ENCODE measurements at regions not wholly inside any gene's neighbourhood (a gene's known extent, or its start where the extent isn't known, plus 50 kb on each side); places are given as distances from the start of the nearest gene placed in this dataset.

DNA sequence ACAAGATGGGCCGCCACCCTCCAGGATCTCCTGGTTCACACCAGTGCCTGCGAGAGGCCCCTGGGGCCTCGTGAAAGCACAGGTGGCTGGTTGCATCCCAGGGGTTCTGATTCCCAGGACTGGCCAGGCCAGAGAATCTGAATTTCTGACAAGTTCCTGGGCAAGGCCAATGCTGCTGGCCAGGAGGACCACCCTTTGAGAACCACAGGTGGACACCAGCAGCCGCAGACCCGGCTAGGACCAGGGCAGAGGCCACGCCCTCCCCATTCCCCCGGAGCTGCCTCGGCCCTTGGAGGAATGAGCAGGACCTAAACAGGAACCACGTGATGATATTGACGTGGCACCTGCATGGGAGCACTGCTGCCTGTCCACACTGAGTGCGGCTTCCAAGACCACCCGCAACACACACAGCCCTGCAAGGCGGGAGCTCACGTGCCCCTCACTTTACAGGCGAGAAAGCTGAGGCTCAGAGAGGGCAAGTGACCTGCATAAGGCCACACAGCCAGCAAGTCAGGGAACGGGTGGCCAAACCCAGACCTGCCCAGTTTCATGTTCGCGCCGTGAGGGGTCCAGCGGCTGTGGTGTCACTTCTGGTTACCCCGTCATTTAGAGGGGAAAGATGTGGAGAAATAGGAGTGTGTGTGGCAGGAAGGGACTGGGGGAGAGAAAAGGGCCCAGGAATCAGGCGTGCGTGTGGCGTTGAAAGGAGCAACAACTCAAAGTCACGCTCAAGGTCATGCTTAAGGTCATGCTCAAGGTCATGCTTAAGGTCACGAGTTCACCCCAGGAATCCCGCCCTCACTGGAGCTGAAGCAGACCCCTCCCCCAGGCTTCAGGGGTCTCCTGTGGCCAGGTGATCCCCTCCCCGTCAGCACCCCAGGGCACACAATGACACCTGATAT is 105.9 kb upstream of the IER5L start:
- DNase-seq (ENCODE audit: extremely low read depth, low read depth) = no peak
- no peak for TF ChIP-seq CTCF (IDR thresholded peaks at IDR 0.05; ENCODE audit: low read depth, low read length, missing control alignments)
- no peak overlapping the region for H3K4me3 ChIP-seq (replicated peaks; ENCODE audit: low read depth, low read length)

- DNase-seq (ENCODE audit: extremely low read depth, low read depth) = no peak
- H3K4me3 ChIP-seq (replicated peaks; ENCODE audit: low read depth, low read length) = no peak overlapping the region
- no peak for TF ChIP-seq CTCF (IDR thresholded peaks at IDR 0.05; ENCODE audit: low read depth, low read length, missing control alignments)
Observed at GRCh38 chr9:129283291-129283691, 105.2 kb upstream of the IER5L start.

DNA sequence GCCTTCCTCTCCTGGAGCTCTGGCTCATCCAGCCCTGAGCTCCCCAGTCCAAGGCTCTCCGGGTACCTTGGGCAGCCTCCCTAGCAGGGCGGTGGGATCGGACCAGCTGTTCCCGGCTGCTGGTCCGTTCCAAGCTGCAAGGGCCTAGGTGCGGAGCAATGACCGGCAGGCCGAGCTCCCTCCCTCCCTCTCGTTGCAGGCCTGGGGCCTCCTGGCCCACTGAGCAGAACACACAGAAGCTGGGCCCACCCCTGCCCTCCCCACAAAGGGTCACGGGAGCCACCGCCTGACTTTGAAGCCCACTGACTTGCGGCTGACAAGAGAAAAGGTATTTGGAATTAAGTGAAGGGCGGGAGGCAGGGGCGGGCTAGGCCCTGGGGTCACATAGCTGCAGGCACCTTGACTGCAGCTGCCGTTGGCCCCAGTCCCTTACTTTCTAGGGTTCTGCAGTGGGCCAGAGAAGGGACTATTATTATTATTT is 104.7 kb upstream of the IER5L start:
- no peak overlapping the region for H3K4me3 ChIP-seq (replicated peaks; ENCODE audit: low read depth, low read length)
- no peak for TF ChIP-seq CTCF (IDR thresholded peaks at IDR 0.05; ENCODE audit: low read depth, low read length, missing control alignments)
- DNase-seq (ENCODE audit: extremely low read depth, low read depth) = no peak

DNA sequence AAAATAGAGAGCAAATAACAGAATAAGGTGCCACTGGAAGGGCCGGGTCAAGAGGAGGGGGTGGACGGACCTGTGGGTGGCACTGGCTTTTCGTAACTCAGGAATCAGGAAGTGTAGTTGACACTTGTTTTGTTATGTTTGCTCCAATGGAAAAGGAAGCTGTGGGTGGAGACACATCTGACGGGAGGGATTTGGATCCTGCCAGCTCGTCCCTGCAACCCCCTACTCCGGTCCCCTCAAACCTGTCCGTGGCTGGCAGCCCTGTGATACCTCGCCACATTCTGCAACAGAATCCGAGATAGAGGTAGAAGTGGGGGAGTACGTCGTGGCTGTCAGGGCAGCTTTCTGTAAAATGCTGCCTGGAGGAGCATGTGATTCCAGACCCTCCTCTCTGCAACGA is 104.2 kb upstream of the IER5L start:
- H3K4me3 ChIP-seq (replicated peaks; ENCODE audit: low read depth, low read length) = no peak overlapping the region
- TF ChIP-seq CTCF (IDR thresholded peaks at IDR 0.05; ENCODE audit: low read depth, low read length, missing control alignments) = no peak
- DNase-seq (ENCODE audit: extremely low read depth, low read depth) = no peak

- H3K4me3 ChIP-seq (replicated peaks; ENCODE audit: low read depth, low read length) = no peak overlapping the region
- TF ChIP-seq CTCF (IDR thresholded peaks at IDR 0.05; ENCODE audit: low read depth, low read length, missing control alignments) = no peak
- no peak for DNase-seq (ENCODE audit: extremely low read depth, low read depth)
Observed at GRCh38 chr9:129281506-129282145, 103.6 kb upstream of the IER5L start.

DNA sequence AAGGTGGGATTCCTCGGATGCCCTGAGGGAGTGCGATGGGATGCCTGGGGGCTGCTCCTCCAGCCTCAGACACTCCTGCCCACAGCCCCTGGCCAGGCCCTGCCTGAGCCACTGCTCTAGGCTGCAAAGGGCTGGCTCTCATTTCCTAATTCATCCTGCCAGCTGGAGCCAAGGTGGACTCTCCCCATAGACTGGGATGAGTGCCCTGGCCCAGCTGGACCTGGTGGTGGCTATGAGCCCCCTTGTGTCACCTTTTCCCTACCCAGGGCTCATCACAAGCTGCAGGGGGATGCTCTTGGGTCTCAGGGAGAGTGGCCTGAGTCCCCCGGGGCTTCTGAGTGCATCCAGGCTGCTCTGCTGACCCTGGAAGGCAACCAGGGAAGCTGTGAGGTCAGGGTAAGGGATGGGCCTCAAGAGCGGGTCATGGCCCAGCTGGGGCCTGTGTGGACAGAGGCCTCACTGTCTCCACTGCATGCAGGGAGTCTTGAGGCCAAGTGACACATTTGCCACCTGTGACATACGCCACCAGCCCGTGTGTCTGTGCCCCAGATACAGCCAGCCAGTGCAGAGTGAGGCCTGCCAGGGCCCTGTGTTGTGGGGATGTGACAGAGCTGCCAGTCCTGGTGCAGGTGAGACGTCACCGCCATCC is 102.7 kb upstream of the IER5L start:
- H3K4me3 ChIP-seq (replicated peaks; ENCODE audit: low read depth, low read length) = no peak overlapping the region
- TF ChIP-seq CTCF (IDR thresholded peaks at IDR 0.05; ENCODE audit: low read depth, low read length, missing control alignments) = no peak
- DNase-seq (ENCODE audit: extremely low read depth, low read depth) = no peak

Measured in HFF-Myc (cell line).